ENCODE measurements at regions not wholly inside any gene's neighbourhood (a gene's known extent, or its start where the extent isn't known, plus 50 kb on each side); places are given as distances from the start of the nearest gene placed in this dataset.

- 92% methylated on average over 2 of the region's 2 CpGs; no CpG with 5 or more reads in 1 of the 2 experiments for WGBS, 2 experiments (ENCODE audit: insufficient coverage in 2 of 2)
- Histone ChIP-seq H3K27ac (ENCODE audit: low read depth, low read length, severe bottlenecking) (no peak overlapping the region), H3K4me3 (ENCODE audit: extremely low read depth, insufficient read depth, low read length, poor library complexity, severe bottlenecking) (no peak overlapping the region), H3K4me1 (ENCODE audit: control insufficient read depth, insufficient read depth, low read length, poor library complexity, severe bottlenecking) (peaks cover 3% of the 10 kb centered on the region), H3K9me3 (ENCODE audit: control insufficient read depth, low read length) (no peaks in the 10 kb centered on the region), H3K36me3 (ENCODE audit: control insufficient read depth, insufficient read depth, low read length) (no peaks in the 10 kb centered on the region)
These were observed 431.3 kb downstream of the SLITRK6 start for GRCh38 chr13:85367887-85368286.

GRCh38 chr13:85366759-85367417 is 432.3 kb downstream of the SLITRK6 start:
- Histone ChIP-seq H3K4me1 (ENCODE audit: control insufficient read depth, insufficient read depth, low read length, poor library complexity, severe bottlenecking) (peaks cover 3% of the 10 kb centered on the region), H3K9me3 (ENCODE audit: control insufficient read depth, low read length) (no peaks in the 10 kb centered on the region), H3K36me3 (ENCODE audit: control insufficient read depth, insufficient read depth, low read length) (no peaks in the 10 kb centered on the region), H3K4me3 (ENCODE audit: extremely low read depth, insufficient read depth, low read length, poor library complexity, severe bottlenecking) (no peak overlapping the region), H3K27ac (ENCODE audit: low read depth, low read length, severe bottlenecking) (no peak overlapping the region)
- WGBS, 2 experiments (ENCODE audit: insufficient coverage in 2 of 2) = 80 to 100% methylated on average over 1 of the region's 5 CpGs

- WGBS, 2 experiments (ENCODE audit: insufficient coverage in 2 of 2) = 90 to 98% methylated on average over 15 of the region's 15 CpGs
- H3K4me1 ChIP-seq (ENCODE audit: control insufficient read depth, insufficient read depth, low read length, poor library complexity, severe bottlenecking) = peaks cover 3% of the 10 kb centered on the region
- no peak overlapping the region for H3K4me3 ChIP-seq (ENCODE audit: extremely low read depth, insufficient read depth, low read length, poor library complexity, severe bottlenecking)
- H3K9me3 ChIP-seq (ENCODE audit: control insufficient read depth, low read length) = no peaks in the 10 kb centered on the region
- H3K27ac ChIP-seq (ENCODE audit: low read depth, low read length, severe bottlenecking) = no peak overlapping the region
- no peaks in the 10 kb centered on the region for H3K36me3 ChIP-seq (ENCODE audit: control insufficient read depth, insufficient read depth, low read length)
These were observed 435.7 kb downstream of the SLITRK6 start for GRCh38 chr13:85363504-85363903.

GRCh38 chr13:85362980-85363379 is 436.2 kb downstream of the SLITRK6 start:
- no peak overlapping the region for H3K27ac ChIP-seq (ENCODE audit: low read depth, low read length, severe bottlenecking)

GRCh38 chr13:85347251-85347650 is 452.0 kb downstream of the SLITRK6 start:
- 91% methylated on average over 4 to 5 of the region's 5 CpGs for WGBS, 2 experiments (ENCODE audit: insufficient coverage in 2 of 2)
- no peak overlapping the region for H3K27ac ChIP-seq (ENCODE audit: low read depth, low read length, severe bottlenecking)
- H3K4me3 ChIP-seq (ENCODE audit: extremely low read depth, insufficient read depth, low read length, poor library complexity, severe bottlenecking) = no peak overlapping the region
- no peaks in the 10 kb centered on the region for H3K4me1 ChIP-seq (ENCODE audit: control insufficient read depth, insufficient read depth, low read length, poor library complexity, severe bottlenecking)
- H3K9me3 ChIP-seq (ENCODE audit: control insufficient read depth, low read length) = no peaks in the 10 kb centered on the region
- H3K36me3 ChIP-seq (ENCODE audit: control insufficient read depth, insufficient read depth, low read length) = no peaks in the 10 kb centered on the region

More at GRCh38 chr13:85362980-85363379, 436.2 kb downstream of the SLITRK6 start:
- H3K4me3 ChIP-seq (ENCODE audit: extremely low read depth, insufficient read depth, low read length, poor library complexity, severe bottlenecking) = no peak overlapping the region
- no peaks in the 10 kb centered on the region for H3K9me3 ChIP-seq (ENCODE audit: control insufficient read depth, low read length)
- no peaks in the 10 kb centered on the region for H3K4me1 ChIP-seq (ENCODE audit: control insufficient read depth, insufficient read depth, low read length, poor library complexity, severe bottlenecking)
- H3K36me3 ChIP-seq (ENCODE audit: control insufficient read depth, insufficient read depth, low read length) = no peaks in the 10 kb centered on the region
- 97% methylated on average over 16 to 17 of the region's 29 CpGs for WGBS, 2 experiments (ENCODE audit: insufficient coverage in 2 of 2)

- Histone ChIP-seq H3K4me1 (ENCODE audit: control insufficient read depth, insufficient read depth, low read length, poor library complexity, severe bottlenecking) (no peaks in the 10 kb centered on the region), H3K36me3 (ENCODE audit: control insufficient read depth, insufficient read depth, low read length) (no peaks in the 10 kb centered on the region), H3K27ac (ENCODE audit: low read depth, low read length, severe bottlenecking) (no peak overlapping the region), H3K9me3 (ENCODE audit: control insufficient read depth, low read length) (no peaks in the 10 kb centered on the region), H3K4me3 (ENCODE audit: extremely low read depth, insufficient read depth, low read length, poor library complexity, severe bottlenecking) (no peak overlapping the region)
- WGBS, 2 experiments (ENCODE audit: insufficient coverage in 2 of 2) = 83 to 95% methylated on average over 3 to 4 of the region's 4 CpGs
These were observed 465.0 kb downstream of the SLITRK6 start for GRCh38 chr13:85334187-85334586.

GRCh38 chr13:85333506-85334020 is 465.7 kb downstream of the SLITRK6 start:
- WGBS, 2 experiments (ENCODE audit: insufficient coverage in 2 of 2) = 0% methylated on average over 1 of the region's 2 CpGs
- Histone ChIP-seq H3K9me3 (ENCODE audit: control insufficient read depth, low read length) (no peaks in the 10 kb centered on the region), H3K27ac (ENCODE audit: low read depth, low read length, severe bottlenecking) (no peak overlapping the region), H3K36me3 (ENCODE audit: control insufficient read depth, insufficient read depth, low read length) (no peaks in the 10 kb centered on the region), H3K4me3 (ENCODE audit: extremely low read depth, insufficient read depth, low read length, poor library complexity, severe bottlenecking) (no peak overlapping the region), H3K4me1 (ENCODE audit: control insufficient read depth, insufficient read depth, low read length, poor library complexity, severe bottlenecking) (no peaks in the 10 kb centered on the region)

GRCh38 chr13:85332615-85333014 is 466.6 kb downstream of the SLITRK6 start:
- H3K4me3 ChIP-seq (ENCODE audit: extremely low read depth, insufficient read depth, low read length, poor library complexity, severe bottlenecking) = no peak overlapping the region
- WGBS, 2 experiments (ENCODE audit: insufficient coverage in 2 of 2) = no CpG with 5 or more reads among the region's 2 CpGs
- H3K9me3 ChIP-seq (ENCODE audit: control insufficient read depth, low read length) = no peaks in the 10 kb centered on the region
- no peak overlapping the region for H3K27ac ChIP-seq (ENCODE audit: low read depth, low read length, severe bottlenecking)
- H3K36me3 ChIP-seq (ENCODE audit: control insufficient read depth, insufficient read depth, low read length) = no peaks in the 10 kb centered on the region
- H3K4me1 ChIP-seq (ENCODE audit: control insufficient read depth, insufficient read depth, low read length, poor library complexity, severe bottlenecking) = no peaks in the 10 kb centered on the region

GRCh38 chr13:85321734-85322133 is 477.5 kb downstream of the SLITRK6 start:
- Histone ChIP-seq H3K36me3 (ENCODE audit: control insufficient read depth, insufficient read depth, low read length) (no peaks in the 10 kb centered on the region), H3K4me1 (ENCODE audit: control insufficient read depth, insufficient read depth, low read length, poor library complexity, severe bottlenecking) (no peaks in the 10 kb centered on the region), H3K4me3 (ENCODE audit: extremely low read depth, insufficient read depth, low read length, poor library complexity, severe bottlenecking) (no peak overlapping the region), H3K27ac (ENCODE audit: low read depth, low read length, severe bottlenecking) (no peak overlapping the region), H3K9me3 (ENCODE audit: control insufficient read depth, low read length) (no peaks in the 10 kb centered on the region)

- no CpG with 5 or more reads among the region's 1 CpG for WGBS, 2 experiments (ENCODE audit: insufficient coverage in 2 of 2)
- Histone ChIP-seq H3K9me3 (ENCODE audit: control insufficient read depth, low read length) (no peaks in the 10 kb centered on the region), H3K36me3 (ENCODE audit: control insufficient read depth, insufficient read depth, low read length) (no peaks in the 10 kb centered on the region), H3K4me1 (ENCODE audit: control insufficient read depth, insufficient read depth, low read length, poor library complexity, severe bottlenecking) (peaks cover 11% of the 10 kb centered on the region), H3K27ac (ENCODE audit: low read depth, low read length, severe bottlenecking) (no peak overlapping the region), H3K4me3 (ENCODE audit: extremely low read depth, insufficient read depth, low read length, poor library complexity, severe bottlenecking) (no peak overlapping the region)
These were observed 481.4 kb downstream of the SLITRK6 start for GRCh38 chr13:85317781-85318180.

- Histone ChIP-seq H3K36me3 (ENCODE audit: control insufficient read depth, insufficient read depth, low read length) (no peaks in the 10 kb centered on the region), H3K9me3 (ENCODE audit: control insufficient read depth, low read length) (no peaks in the 10 kb centered on the region), H3K4me3 (ENCODE audit: extremely low read depth, insufficient read depth, low read length, poor library complexity, severe bottlenecking) (no peak overlapping the region), H3K27ac (ENCODE audit: low read depth, low read length, severe bottlenecking) (no peak overlapping the region), H3K4me1 (ENCODE audit: control insufficient read depth, insufficient read depth, low read length, poor library complexity, severe bottlenecking) (peaks cover 17% of the 10 kb centered on the region)
- WGBS, 2 experiments (ENCODE audit: insufficient coverage in 2 of 2) = 67 to 100% methylated on average over 1 of the region's 6 CpGs
These were observed 482.7 kb downstream of the SLITRK6 start for GRCh38 chr13:85316506-85317025.

All from mesodermal cell (in vitro differentiated cells).